ENCODE measurements at regions not wholly inside any gene's neighbourhood (a gene's known extent, or its start where the extent isn't known, plus 50 kb on each side); places are given as distances from the start of the nearest gene placed in this dataset.

DNA sequence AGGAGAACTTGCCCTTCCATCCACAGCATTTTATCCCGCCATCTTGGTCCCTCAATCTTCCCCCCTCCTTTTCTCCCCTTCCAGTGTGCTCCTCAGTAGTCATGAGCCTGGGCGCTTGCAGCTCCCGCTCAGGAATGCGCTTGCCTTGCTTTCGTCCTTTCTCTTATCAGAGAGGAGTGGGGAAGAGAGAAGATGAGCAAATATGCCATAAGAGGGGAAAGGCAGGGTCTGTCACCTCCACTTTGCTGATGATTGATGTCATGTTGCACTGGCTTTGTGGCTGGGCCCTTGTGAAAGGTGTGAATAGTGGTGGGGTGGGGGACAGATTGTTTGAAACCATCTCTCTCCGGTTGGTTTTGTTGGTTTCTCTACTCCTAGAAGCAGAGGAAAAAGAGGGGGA lies 569.3 kb downstream of the TNS1 start:
- H2AFZ ChIP-seq, result peak overlapping the region; percentile 82; the same call in 1 of the 2 replicates
- Mint-ChIP-seq H3K4me1 (peaks cover 28% of the 10 kb centered on the region), H3K27me3 (ENCODE audit: insufficient read depth, low read depth, poor library complexity) (peaks cover 2% of the 10 kb centered on the region), H3K9me3 (no peaks in the 10 kb centered on the region), H3K27ac (no peak overlapping the region), H3K4me3 (no peak overlapping the region; the same call in 2 of the 3 replicates), H3K36me3 (ENCODE audit: low read depth) (no peaks in the 10 kb centered on the region)
- H3F3A ChIP-seq (replicated peaks; ENCODE audit: low read depth), result no peaks in the 10 kb centered on the region
- no peak overlapping the region for H3K4me3 ChIP-seq
- H3K79me2 ChIP-seq (replicated peaks; ENCODE audit: insufficient read depth), result no peaks in the 10 kb centered on the region
- no peaks in the 10 kb centered on the region for H3K36me3 ChIP-seq (ENCODE audit: insufficient read depth)
- H3K27ac ChIP-seq (ENCODE audit: low read depth), result no peak overlapping the region
- DNase-seq (ENCODE audit: low spot score) (peak; percentile 47), ATAC-seq (peak; percentile 57)
- no peak for TF ChIP-seq POLR2AphosphoS5 (IDR thresholded peaks at IDR 0.05; ENCODE audit: low read depth)
- TF ChIP-seq CREB1 (CRISPR knock-in tag; IDR thresholded peaks at IDR 0.05; ENCODE audit: low read depth), result no peak
- TF ChIP-seq, protein P1, sequence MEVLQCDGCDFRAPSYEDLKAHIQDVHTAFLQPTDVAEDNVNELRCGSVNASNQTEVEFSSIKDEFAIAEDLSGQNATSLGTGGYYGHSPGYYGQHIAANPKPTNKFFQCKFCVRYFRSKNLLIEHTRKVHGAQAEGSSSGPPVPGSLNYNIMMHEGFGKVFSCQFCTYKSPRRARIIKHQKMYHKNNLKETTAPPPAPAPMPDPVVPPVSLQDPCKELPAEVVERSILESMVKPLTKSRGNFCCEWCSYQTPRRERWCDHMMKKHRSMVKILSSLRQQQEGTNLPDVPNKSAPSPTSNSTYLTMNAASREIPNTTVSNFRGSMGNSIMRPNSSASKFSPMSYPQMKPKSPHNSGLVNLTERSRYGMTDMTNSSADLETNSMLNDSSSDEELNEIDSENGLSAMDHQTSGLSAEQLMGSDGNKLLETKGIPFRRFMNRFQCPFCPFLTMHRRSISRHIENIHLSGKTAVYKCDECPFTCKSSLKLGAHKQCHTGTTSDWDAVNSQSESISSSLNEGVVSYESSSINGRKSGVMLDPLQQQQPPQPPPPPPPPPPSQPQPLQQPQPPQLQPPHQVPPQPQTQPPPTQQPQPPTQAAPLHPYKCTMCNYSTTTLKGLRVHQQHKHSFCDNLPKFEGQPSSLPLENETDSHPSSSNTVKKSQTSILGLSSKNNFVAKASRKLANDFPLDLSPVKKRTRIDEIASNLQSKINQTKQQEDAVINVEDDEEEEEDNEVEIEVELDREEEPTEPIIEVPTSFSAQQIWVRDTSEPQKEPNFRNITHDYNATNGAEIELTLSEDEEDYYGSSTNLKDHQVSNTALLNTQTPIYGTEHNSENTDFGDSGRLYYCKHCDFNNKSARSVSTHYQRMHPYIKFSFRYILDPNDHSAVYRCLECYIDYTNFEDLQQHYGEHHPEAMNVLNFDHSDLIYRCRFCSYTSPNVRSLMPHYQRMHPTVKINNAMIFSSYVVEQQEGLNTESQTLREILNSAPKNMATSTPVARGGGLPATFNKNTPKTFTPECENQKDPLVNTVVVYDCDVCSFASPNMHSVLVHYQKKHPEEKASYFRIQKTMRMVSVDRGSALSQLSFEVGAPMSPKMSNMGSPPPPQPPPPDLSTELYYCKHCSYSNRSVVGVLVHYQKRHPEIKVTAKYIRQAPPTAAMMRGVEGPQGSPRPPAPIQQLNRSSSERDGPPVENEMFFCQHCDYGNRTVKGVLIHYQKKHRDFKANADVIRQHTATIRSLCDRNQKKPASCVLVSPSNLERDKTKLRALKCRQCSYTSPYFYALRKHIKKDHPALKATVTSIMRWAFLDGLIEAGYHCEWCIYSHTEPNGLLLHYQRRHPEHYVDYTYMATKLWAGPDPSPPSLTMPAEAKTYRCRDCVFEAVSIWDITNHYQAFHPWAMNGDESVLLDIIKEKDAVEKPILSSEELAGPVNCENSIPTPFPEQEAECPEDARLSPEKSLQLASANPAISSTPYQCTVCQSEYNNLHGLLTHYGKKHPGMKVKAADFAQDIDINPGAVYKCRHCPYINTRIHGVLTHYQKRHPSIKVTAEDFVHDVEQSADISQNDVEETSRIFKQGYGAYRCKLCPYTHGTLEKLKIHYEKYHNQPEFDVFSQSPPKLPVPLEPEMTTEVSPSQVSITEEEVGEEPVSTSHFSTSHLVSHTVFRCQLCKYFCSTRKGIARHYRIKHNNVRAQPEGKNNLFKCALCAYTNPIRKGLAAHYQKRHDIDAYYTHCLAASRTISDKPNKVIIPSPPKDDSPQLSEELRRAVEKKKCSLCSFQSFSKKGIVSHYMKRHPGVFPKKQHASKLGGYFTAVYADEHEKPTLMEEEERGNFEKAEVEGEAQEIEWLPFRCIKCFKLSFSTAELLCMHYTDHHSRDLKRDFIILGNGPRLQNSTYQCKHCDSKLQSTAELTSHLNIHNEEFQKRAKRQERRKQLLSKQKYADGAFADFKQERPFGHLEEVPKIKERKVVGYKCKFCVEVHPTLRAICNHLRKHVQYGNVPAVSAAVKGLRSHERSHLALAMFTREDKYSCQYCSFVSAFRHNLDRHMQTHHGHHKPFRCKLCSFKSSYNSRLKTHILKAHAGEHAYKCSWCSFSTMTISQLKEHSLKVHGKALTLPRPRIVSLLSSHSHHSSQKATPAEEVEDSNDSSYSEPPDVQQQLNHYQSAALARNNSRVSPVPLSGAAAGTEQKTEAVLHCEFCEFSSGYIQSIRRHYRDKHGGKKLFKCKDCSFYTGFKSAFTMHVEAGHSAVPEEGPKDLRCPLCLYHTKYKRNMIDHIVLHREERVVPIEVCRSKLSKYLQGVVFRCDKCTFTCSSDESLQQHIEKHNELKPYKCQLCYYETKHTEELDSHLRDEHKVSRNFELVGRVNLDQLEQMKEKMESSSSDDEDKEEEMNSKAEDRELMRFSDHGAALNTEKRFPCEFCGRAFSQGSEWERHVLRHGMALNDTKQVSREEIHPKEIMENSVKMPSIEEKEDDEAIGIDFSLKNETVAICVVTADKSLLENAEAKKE (CRISPR knock-in tag; IDR thresholded peaks at IDR 0.05), result no peak
- no peak for TF ChIP-seq EZH2 (IDR thresholded peaks at IDR 0.05; ENCODE audit: low read depth, unreplicated experiment)
- no peak for TF ChIP-seq EZH2phosphoT487 (IDR thresholded peaks at IDR 0.05; ENCODE audit: unreplicated experiment)
- TF ChIP-seq, protein P2, sequence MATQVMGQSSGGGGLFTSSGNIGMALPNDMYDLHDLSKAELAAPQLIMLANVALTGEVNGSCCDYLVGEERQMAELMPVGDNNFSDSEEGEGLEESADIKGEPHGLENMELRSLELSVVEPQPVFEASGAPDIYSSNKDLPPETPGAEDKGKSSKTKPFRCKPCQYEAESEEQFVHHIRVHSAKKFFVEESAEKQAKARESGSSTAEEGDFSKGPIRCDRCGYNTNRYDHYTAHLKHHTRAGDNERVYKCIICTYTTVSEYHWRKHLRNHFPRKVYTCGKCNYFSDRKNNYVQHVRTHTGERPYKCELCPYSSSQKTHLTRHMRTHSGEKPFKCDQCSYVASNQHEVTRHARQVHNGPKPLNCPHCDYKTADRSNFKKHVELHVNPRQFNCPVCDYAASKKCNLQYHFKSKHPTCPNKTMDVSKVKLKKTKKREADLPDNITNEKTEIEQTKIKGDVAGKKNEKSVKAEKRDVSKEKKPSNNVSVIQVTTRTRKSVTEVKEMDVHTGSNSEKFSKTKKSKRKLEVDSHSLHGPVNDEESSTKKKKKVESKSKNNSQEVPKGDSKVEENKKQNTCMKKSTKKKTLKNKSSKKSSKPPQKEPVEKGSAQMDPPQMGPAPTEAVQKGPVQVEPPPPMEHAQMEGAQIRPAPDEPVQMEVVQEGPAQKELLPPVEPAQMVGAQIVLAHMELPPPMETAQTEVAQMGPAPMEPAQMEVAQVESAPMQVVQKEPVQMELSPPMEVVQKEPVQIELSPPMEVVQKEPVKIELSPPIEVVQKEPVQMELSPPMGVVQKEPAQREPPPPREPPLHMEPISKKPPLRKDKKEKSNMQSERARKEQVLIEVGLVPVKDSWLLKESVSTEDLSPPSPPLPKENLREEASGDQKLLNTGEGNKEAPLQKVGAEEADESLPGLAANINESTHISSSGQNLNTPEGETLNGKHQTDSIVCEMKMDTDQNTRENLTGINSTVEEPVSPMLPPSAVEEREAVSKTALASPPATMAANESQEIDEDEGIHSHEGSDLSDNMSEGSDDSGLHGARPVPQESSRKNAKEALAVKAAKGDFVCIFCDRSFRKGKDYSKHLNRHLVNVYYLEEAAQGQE (IDR thresholded peaks at IDR 0.05; ENCODE audit: unreplicated experiment), result no peak
- no peak for TF ChIP-seq JUNB (IDR thresholded peaks at IDR 0.05; ENCODE audit: unreplicated experiment)
- no peak for TF ChIP-seq NANOG (IDR thresholded peaks at IDR 0.05; ENCODE audit: borderline replicate concordance)
- TF ChIP-seq, protein P3, sequence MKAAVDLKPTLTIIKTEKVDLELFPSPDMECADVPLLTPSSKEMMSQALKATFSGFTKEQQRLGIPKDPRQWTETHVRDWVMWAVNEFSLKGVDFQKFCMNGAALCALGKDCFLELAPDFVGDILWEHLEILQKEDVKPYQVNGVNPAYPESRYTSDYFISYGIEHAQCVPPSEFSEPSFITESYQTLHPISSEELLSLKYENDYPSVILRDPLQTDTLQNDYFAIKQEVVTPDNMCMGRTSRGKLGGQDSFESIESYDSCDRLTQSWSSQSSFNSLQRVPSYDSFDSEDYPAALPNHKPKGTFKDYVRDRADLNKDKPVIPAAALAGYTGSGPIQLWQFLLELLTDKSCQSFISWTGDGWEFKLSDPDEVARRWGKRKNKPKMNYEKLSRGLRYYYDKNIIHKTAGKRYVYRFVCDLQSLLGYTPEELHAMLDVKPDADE (IDR thresholded peaks at IDR 0.05), result no peak
- TF ChIP-seq, protein P4, sequence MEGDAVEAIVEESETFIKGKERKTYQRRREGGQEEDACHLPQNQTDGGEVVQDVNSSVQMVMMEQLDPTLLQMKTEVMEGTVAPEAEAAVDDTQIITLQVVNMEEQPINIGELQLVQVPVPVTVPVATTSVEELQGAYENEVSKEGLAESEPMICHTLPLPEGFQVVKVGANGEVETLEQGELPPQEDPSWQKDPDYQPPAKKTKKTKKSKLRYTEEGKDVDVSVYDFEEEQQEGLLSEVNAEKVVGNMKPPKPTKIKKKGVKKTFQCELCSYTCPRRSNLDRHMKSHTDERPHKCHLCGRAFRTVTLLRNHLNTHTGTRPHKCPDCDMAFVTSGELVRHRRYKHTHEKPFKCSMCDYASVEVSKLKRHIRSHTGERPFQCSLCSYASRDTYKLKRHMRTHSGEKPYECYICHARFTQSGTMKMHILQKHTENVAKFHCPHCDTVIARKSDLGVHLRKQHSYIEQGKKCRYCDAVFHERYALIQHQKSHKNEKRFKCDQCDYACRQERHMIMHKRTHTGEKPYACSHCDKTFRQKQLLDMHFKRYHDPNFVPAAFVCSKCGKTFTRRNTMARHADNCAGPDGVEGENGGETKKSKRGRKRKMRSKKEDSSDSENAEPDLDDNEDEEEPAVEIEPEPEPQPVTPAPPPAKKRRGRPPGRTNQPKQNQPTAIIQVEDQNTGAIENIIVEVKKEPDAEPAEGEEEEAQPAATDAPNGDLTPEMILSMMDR (conservative IDR thresholded peaks at IDR 0.05; ENCODE audit: low read depth in 2 of 2), result no peak
- no peak for TF ChIP-seq ZNF331 (CRISPR knock-in tag; IDR thresholded peaks at IDR 0.05; ENCODE audit: low read depth)
- TF ChIP-seq STAT1 (IDR thresholded peaks at IDR 0.05; ENCODE audit: unreplicated experiment), result no peak
- no peak for TF ChIP-seq ZNF114 (CRISPR knock-in tag; IDR thresholded peaks at IDR 0.05)
- no peaks in the 10 kb centered on the region for H4K20me1 ChIP-seq (replicated peaks; ENCODE audit: insufficient read depth)
- H3K9me2 ChIP-seq (ENCODE audit: insufficient read depth), result 0 out of 2 replicates have a peak, but pooled peaks cover 5% of the 10 kb centered on the region
- peak overlapping the region; percentile 49; the same call in 1 of the 2 replicates for H3K4me2 ChIP-seq
- no peaks in the 10 kb centered on the region for H3K27me3 ChIP-seq (ENCODE audit: insufficient read depth)
- peaks cover 12% of the 10 kb centered on the region for H3K4me1 ChIP-seq (ENCODE audit: insufficient read depth)
